SK-N-SH treated with all-trans-retinoic acid at 6 μM for 48 hours (cell line): ENCODE measurements at regions not wholly inside any gene's neighbourhood (a gene's known extent, or its start where the extent isn't known, plus 50 kb on each side); places are given as distances from the start of the nearest gene placed in this dataset.

Experiments
- ATAC-seq: fragments of 200-7000 bp; cut with Tn5 transposase; 3 replicates; pipeline ENCODE4 v1.9.1; 2020; ENCODE audit warnings: mild to moderate bottlenecking, moderate library complexity
- ARNTL ChIP-seq: fragments of 450-650 bp; formaldehyde crosslinking; IDR thresholded peaks from 2 replicates; pipeline ENCODE4 v1.5.0; 2020; ENCODE audit warnings: low read depth, mild to moderate bottlenecking, moderate library complexity, borderline replicate concordance
- BACH2 ChIP-seq: fragments of 250-450 bp; sonication (Bioruptor Pico); IDR thresholded peaks from 2 replicates; pipeline ENCODE4 v1.9.0; 2021; ENCODE audit warnings: mild to moderate bottlenecking, borderline replicate concordance
- CREB5 ChIP-seq: fragments of 250-450 bp; sonication (Bioruptor Pico); IDR thresholded peaks from 2 replicates; pipeline ENCODE4 v1.5.1; 2020; ENCODE audit warnings: low read depth, mild to moderate bottlenecking, moderate library complexity
- CSDC2 ChIP-seq: fragments of 250-450 bp; sonication (Bioruptor Pico); IDR thresholded peaks from 2 replicates; pipeline ENCODE4 v1.5.0; 2020; ENCODE audit warnings: mild to moderate bottlenecking, moderate library complexity
- ESRRG ChIP-seq: fragments of 250-450 bp; sonication (Bioruptor Pico); IDR thresholded peaks from 2 replicates; pipeline ENCODE4 v1.6.1; 2021; ENCODE audit warnings: mild to moderate bottlenecking
- ISL1 ChIP-seq: fragments of 250-450 bp; sonication (Bioruptor Pico); IDR thresholded peaks from 2 replicates; pipeline ENCODE4 v2.1.2; 2022; ENCODE audit warnings: mild to moderate bottlenecking, moderate library complexity
- PATZ1 ChIP-seq: fragments of 250-450 bp; sonication (Bioruptor Pico); IDR thresholded peaks from 2 replicates; pipeline ENCODE4 v1.8.0; 2020; ENCODE audit warnings: mild to moderate bottlenecking, moderate library complexity, borderline replicate concordance
- POU6F1 ChIP-seq: fragments of 250-450 bp; sonication (Bioruptor Pico); IDR thresholded peaks from 2 replicates; pipeline ENCODE4 v1.8.0; 2021; ENCODE audit warnings: low read depth, mild to moderate bottlenecking, moderate library complexity, borderline replicate concordance
- PPARA ChIP-seq: fragments of 250-450 bp; sonication (Bioruptor Pico); IDR thresholded peaks from 2 replicates; pipeline ENCODE4 v1.5.0; 2020; ENCODE audit warnings: mild to moderate bottlenecking, borderline replicate concordance
- RARB ChIP-seq: fragments of 250-450 bp; sonication (Bioruptor Pico); IDR thresholded peaks from 2 replicates; pipeline ENCODE4 v1.8.0; 2021; ENCODE audit warnings: mild to moderate bottlenecking, moderate library complexity
- TCF4 ChIP-seq: fragments of 250-450 bp; sonication (Bioruptor Pico); IDR thresholded peaks from 2 replicates; pipeline ENCODE4 v1.8.0; 2021; ENCODE audit warnings: mild to moderate bottlenecking, moderate library complexity, borderline replicate concordance
- TSHZ2 ChIP-seq: fragments of 250-450 bp; sonication (Bioruptor Pico); IDR thresholded peaks from 2 replicates; pipeline ENCODE4 v1.5.0; 2020; ENCODE audit warnings: mild to moderate bottlenecking, moderate library complexity
- ZC3H10 ChIP-seq: fragments of 250-450 bp; sonication (Bioruptor Pico); IDR thresholded peaks from 2 replicates; pipeline ENCODE4 v1.5.1; 2021; ENCODE audit warnings: mild to moderate bottlenecking, moderate library complexity
- ZNF565 ChIP-seq: fragments of 450-650 bp; formaldehyde crosslinking; conservative IDR thresholded peaks from 2 replicates; pipeline ENCODE4 v1.5.0; 2020; ENCODE audit warnings: low read depth, mild to moderate bottlenecking, moderate library complexity
- ZNF8 ChIP-seq: fragments of 450-650 bp; formaldehyde crosslinking; IDR thresholded peaks from 2 replicates; pipeline ENCODE4 v1.5.0; 2020; ENCODE audit warnings: mild to moderate bottlenecking, moderate library complexity

GRCh38 chr3:55159016-55159415 is 231.2 kb upstream of the LRTM1 start:
- no peak for TF ChIP-seq TSHZ2
- no peak for TF ChIP-seq ZNF565 (CRISPR knock-in tag)
- no peak for TF ChIP-seq BACH2 (CRISPR knock-in tag)
- TF ChIP-seq CSDC2 (CRISPR knock-in tag) = no peak
- TF ChIP-seq POU6F1 (CRISPR knock-in tag) = no peak
- no peak for TF ChIP-seq CREB5 (CRISPR knock-in tag)
- no peak for TF ChIP-seq RARB (CRISPR knock-in tag)
- TF ChIP-seq ZNF8 (CRISPR knock-in tag) = no peak
- TF ChIP-seq, all 23 proteins: peak for 0
- no peak for ATAC-seq

- no peak for ATAC-seq
- TF ChIP-seq CSDC2 (CRISPR knock-in tag) (no peak), PATZ1 (no peak), POU6F1 (CRISPR knock-in tag) (no peak), RARB (CRISPR knock-in tag) (no peak), TCF4 (no peak), TSHZ2 (no peak), CREB5 (CRISPR knock-in tag) (no peak), BACH2 (CRISPR knock-in tag) (no peak), ZC3H10 (no peak), PPARA (no peak), ESRRG (CRISPR knock-in tag) (no peak), ISL1 (CRISPR knock-in tag) (no peak), ARNTL (CRISPR knock-in tag) (no peak), ZNF565 (CRISPR knock-in tag) (no peak)
These were observed 230.5 kb upstream of the LRTM1 start for GRCh38 chr3:55158345-55158744.
